GM04503 (cell line): ENCODE measurements at regions not wholly inside any gene's neighbourhood (a gene's known extent, or its start where the extent isn't known, plus 50 kb on each side); places are given as distances from the start of the nearest gene placed in this dataset.
"Not testable (repeated sequence)": the region's sequence is repeated elsewhere in the genome, so short reads cannot be mapped to it uniquely, and the experiment has no call there.

Experiments used
- DNase-seq: peaks from one replicate; pipeline ENCODE4 v3.0.0-alpha.2; 2012; ENCODE audit warnings: low read depth

DNA sequence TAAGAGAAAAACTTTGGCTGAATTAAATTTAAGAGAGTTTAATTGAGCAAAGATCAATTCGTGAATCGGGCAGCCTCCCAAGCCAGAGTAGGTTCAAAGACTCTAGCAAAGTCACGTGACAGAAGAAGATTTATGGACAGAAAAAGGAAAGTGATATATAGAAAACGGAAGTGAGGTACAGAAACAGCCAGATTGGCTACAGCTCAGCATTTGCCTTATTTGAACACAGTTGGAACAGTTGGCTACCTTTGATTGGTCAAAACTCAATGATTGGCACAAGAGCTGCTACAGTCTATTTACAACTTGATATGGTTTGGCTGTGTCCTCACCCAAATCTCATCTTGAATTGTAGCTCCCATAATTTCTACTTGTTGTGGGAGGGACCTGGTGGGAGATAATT is 102.6 kb downstream of the PLG start:
- no peak for DNase-seq

DNA sequence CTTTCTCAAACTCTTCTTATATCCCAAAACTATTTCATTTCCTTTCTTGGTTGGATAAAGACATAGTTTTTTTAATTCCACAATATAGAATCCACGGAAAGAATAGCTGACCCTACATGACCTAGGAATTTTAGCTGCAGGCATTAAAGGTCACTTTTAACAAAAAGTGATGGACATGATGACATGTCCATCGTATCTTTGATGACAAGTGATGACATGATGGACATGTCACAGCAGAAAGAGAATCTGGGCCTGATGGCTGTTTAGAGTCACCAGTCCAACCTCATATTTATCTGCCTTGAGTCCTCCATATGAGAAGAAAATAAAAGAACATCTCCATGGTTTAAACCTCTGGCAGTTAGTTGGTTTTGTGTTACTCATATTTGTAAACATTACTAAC is 106.2 kb downstream of the PLG start:
- DNase-seq: no peak

DNA sequence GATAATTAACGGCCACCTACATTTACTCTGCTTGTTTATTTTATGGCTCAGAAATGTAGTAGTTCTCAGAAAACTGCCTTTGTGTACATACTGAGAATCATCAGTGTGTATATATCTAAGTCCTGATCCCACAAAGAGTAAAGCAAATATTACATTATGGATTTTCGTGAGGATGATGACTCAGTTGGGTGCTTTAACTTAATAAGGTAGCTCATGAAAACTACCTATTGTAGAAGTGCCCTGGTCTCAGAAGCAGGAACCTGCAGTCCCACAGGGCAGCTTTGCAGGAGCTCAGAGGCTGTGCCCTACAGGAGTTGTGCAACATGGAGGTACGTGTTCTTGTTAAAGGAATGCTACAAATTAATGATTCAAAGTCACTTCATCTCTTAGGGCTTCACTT is 108.2 kb downstream of the PLG start:
- DNase-seq: no peak

DNA sequence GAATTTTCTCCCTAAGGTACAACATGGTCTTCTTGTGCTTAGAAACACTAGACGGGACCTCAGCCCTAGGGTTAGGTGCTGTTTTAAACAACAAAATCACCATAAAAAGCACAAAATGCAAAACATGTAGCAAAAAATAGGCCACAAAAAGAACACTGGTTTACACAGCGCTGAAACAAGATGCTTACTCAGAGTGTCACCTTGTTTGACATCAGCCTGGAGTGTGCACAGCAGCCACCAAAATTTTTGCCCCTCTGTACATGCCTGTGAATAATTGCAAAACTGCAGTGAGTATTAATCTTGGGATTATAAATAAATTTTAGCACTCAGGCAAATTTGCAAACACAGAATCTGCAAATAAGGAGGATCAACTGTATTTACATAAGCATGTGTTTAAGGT is 110.1 kb downstream of the PLG start:
- no peak for DNase-seq

DNA sequence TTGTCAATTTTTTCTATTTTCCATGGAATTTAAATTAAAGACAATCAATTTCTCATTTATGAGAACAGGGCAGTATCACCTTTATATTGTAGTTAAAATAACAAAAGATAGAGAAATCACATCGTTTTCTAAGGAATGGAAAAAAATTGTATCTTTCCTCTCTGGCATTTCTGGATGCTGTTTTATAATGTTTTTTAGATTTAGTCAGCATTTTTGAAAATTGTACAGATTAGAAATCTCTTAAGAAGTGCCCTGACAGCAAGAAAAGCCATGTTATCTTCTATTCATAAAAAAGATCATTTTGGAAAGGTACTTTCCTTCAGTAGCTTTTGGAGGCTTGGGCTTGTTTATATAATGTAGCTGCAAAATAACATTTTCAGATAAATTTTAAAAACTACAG is 116.9 kb downstream of the PLG start:
- DNase-seq: no peak

DNA sequence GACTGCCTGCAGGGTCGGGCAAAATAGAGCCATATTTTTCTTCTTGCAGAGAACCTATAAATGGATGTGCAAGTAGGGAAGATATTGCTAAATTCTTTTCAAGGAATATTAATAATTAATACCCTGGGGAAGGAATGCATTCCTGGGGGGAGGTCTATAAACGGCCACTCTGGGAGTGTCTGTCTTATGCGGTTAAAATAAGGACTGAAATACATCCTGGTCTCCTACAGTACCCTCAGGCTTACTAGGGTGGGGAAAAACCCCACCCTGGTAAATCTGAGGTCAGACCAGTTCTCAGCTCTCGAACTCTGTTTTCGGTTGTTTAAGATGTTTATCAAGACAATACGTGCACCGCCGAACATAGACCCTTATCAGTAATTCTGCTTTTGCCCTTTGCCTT is 118.6 kb downstream of the PLG start:
- DNase-seq: not testable (repeated sequence)

DNA sequence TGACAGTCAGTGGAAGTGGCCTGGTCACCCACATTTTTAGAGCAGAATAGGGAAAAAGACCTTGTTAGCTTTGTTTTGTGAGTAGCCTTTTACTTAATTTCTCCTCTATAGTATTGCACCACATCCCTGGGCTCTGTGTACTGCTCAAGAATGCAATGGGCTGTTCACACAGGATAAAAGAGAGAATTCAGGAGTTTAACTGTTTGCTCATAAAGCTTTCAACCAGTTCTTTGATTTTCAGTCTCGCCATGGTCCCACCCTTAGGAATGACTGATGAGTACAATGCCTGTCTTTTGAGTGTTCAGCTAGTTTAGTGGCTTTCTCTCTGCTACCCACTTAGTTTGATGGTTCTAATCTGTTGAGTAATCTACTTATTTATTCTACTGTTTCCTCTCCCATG is 129.7 kb downstream of the PLG start:
- no peak for DNase-seq

DNA sequence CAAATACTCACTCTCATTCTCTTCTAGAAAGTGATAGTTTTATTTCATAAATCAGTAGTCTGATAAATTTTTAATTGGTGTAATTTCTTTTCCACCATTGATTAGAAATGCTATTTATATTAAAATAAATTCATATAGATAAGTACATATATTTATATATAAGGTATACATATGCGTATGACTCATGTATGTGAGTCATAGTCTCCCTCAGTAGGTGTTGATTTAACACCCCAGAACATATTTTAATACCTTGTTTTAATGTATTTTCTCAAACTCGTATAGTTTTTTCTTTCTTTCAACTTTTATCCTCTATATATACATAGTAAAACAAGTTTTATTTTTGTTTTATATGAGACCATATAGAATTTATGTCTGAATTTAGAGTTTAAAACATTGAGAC is 130.4 kb downstream of the PLG start:
- no peak for DNase-seq

DNA sequence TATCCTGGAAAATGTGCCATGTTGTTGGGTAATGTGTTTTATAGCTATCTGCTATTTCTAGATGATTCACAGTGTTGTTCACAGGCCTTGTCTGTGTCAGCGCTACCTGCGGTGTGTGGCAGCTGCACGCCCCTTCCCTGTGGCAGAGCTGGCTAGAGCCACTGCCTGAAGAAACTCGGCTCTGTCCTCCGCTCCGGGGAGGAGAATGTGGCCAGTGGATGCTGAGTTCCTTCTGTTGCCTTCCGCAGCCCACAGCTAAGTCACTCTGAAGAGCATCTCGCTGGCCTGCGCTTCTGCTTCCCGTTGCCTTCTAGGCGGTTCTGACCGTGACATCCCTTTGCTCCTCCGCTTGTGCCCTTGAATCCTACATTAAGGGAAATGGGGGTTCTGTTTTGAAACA is 135.1 kb downstream of the PLG start:
- DNase-seq: no peak

DNA sequence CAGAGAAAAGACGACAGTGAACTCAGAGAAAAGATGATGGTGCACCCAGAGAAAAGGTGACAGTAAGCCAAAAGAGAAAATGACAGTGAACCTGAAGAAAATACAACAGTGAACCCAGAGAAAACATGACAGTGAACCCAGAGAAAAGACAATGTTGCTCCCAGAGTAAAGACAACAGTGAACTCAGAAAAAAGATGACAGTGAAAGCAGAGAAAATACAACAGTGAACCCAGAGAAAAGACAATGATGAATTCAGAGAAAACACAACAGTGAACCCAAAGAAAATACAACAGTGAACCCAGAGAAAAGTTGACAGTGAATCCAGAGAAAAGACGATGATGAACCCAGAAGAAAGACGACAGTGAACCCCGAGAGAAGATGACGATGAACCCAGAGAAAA is 140.5 kb upstream of the MAP3K4 start:
- DNase-seq: no peak

DNA sequence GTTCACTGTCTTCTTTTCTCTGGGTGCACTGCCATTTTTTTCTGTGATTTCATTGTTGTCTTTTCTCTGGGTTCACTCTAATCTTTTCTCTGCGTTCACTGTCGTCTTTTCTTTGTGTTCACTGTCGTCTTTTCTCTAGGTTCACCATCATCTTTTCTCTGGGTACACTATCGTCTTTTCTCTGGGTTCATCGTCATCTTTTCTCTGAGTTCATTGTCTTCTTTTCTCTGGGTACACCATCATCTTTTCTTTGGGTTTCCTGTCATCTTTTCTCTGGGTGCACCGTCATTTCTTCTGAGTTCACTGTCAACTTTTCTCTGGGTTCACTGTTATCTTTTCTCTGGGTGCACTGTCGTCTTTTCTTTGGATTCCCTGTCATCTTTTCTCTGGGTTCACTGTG is 137.6 kb upstream of the MAP3K4 start:
- DNase-seq: no peak

DNA sequence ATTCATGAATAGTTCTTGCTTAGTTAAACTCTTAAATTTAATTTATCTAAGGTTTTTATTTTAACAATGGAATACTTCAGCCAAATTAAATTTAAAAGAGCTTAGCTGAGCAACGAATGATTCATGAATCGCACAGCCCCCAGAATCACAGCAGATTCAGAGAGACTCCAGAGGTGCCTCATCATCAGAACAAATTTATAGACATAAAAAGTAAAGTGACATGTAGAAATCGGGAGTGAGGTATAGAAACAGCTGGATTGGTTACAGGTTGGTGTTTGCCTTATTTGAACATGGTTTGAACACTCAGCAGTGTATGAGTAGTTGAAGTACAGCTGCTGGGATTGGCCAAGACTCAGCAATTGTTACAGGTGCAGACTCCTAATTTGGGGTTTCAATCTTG is 132.7 kb upstream of the MAP3K4 start:
- DNase-seq: no peak

DNA sequence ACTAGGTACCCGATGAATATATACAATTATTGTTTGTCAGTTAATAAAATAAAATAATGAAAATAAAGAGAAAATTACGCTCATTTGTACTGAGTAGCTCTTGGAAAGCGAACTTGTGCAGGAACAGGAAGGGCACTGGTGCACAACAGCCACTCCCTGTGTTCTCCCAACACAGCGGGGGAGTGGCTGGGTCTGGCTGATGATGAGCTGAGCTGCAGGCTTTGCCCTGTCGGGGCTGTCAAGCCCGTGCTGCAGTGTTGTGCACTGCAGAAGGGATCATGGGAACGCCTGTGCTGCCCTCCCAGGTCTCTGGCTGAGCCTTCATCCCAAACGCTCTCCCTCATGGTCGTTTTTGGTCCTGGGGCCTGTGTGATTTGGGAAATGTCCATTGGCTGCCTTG is 131.7 kb upstream of the MAP3K4 start:
- no peak for DNase-seq

DNA sequence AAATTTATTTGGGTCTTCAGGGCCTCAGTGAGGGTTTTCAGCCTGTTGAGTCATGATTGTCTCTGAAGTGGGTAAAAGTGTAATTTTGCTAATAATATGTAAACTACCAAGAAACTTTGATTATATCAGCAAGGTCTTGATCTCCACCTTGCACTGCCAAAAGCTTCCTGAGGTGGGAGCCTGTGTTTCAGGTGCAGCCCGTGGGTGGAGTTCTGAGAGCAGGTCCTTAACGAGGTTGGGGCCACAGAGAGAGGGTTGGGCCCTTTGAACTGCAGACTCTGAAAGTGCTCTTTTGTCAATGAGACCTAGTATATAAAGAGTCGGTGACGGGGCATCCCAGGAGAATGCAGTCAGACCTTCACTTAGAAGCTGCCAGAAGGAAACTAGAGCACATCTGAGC is 129.7 kb upstream of the MAP3K4 start:
- no peak for DNase-seq

DNA sequence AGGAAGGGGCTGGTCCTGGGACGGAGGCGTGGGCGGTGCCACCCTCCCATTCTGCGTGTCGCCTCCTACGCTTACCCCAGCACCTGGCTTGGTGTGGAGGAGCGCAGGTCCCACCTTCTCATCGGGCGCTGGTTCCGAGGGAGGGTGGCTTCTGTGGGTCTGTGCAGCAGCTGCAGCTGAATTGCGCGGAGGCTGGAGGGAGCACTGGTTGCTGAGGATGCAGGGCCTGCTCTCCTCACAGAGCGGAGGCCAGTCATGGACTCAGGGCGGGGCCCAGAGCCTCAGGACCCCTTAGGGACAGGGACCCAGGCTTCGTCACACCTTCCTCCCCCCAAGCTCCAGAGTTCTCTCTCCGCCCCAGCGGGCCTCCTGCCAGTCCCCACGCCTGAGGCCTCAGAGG is 127.8 kb upstream of the MAP3K4 start:
- no peak for DNase-seq

DNA sequence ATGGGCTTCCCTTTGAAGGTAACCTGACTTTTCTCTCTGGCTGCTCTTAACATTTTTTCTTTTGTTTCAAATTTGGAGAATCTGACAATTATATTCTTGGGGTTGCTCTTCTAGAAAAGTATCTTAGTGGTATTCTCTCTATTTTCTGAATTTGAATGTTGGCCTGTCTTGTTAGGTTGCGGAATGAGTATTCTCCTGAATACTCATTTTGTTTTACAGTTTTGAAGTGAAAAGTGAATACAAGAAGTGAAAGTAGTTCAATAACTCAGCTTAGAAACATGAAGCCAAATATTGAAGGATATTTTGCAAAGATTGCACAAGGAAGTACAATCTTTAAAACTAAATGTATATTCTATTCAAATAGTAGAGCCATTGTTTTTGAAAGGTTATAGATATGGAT is 120.2 kb upstream of the MAP3K4 start:
- no peak for DNase-seq

DNA sequence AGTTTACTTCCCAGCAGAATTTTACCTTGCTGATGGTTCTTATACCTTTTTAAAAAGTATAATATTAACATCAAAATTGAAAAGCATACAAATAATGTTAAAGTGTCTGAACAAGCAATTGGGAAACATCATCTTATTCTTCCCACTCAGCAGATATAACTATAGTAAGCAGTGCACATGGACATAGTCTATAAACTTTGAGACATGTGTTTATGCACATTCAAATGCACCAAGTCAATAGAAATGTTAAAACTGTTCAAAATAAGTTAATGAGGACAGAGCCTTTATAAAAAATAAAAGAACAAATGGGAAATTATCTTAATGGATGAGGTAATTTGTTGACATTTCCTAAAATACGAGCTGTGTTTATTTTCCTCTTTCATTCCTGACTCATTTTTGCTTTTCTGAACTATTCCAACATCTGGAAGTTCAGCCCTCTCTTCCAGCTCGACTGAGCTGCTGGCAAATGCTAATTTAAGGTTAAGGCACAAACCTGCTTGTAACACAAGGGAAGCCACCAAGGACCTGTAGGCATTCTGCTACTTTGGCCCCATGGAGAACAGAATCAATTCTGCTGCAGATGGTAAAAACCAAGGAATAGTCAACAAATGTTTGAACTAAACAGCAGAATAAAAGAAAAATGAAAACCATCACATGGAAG is 110.3 kb upstream of the MAP3K4 start:
- no peak for DNase-seq

DNA sequence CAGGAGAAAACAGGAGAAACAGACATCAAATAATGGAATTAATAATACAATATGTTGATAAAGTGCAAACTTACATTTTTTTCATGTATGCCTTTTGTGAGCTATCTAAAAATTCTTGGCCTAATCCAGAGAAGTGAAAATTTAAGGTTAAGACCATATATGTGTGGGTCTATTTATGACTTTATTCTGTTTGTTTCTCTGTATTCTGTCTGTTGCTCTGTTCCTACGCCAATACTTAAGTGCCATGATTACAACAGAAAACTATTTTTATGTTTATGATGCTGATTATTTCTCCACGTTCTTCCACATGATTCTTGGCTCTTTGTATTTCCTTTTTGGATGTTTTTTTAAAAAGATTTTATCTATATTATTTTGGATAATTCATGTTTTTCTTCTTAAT is 109.6 kb upstream of the MAP3K4 start:
- no peak for DNase-seq

DNA sequence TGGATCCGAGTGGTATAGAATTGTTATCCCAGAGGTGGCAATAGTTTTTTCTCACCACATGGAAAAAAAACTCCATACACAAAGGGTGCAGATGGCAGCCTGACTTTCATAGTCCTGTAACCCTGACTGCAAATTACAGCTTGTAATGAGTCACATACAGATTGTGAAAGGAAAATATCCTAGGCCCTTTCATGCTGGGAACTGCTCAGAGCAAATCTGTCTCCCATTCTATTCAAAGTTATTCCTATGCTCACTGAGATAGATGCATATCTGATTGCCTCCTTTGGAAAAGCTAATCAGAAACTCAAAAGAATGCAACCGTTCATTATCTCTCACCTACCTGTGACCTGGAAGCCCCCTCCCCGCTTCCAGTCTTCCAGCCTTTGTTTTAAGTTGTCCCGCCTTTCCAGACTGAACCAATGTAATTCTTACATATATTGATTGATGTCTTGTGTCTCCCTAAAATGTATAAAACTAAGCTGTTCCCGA is 108.7 kb upstream of the MAP3K4 start:
- DNase-seq: no peak

DNA sequence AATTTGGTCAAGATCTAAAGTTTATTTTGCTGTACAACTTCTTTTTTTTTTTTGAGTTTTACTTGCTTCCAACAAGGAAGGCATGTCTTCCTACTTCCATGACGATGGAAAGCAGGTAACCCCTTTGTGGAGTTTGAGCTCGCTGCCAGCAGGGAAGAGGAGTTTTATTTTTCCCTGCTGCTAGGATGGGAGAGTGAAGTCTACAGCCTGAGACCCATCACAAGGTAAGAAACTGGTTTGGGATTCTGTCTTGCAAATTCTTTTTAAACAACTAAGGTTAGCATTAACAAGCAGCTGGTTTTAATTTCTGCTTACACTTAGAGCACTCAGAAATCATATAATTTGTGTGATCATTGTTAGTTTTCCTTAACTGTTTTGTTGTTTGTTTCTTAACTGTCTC is 108.0 kb upstream of the MAP3K4 start:
- DNase-seq: no peak

DNA sequence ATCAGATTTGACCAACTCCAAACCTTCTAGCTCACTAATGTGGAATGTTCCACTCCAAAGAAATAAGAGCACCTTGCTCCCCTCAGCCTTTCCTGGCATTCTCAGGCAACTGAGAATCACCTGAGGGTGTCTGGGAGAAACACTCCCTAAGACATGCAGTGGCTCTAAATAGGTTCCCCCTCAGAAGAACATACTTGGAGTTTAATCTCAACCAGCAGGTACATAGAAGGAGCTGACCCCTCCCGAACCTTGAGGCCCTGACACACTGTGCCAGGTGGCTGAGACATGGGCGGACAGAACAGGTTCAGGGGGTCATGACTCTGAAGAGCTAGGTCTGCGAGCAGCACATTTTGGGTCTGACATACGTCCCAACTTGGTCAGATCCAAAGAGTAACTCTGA is 107.6 kb upstream of the MAP3K4 start:
- DNase-seq: no peak

DNA sequence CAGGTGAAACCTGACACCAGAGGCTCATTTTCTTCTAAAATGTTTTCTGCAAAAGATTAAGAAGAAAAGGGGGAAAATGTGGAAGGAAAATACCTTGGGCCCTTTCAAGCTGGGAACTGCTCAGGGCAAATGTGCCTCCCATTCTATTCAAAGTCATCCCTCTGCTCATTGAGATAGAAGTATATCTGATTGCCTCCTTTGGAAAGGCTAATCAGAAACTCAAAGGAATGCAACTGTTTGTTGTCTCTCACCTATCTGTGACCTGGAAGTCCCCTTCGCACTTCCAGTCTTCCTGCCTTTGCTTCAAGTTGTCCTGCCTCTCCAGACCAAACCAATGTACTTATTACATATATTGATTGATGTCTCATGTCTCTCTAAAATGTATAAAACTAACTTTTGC is 102.4 kb upstream of the MAP3K4 start:
- DNase-seq: not testable (repeated sequence)

DNA sequence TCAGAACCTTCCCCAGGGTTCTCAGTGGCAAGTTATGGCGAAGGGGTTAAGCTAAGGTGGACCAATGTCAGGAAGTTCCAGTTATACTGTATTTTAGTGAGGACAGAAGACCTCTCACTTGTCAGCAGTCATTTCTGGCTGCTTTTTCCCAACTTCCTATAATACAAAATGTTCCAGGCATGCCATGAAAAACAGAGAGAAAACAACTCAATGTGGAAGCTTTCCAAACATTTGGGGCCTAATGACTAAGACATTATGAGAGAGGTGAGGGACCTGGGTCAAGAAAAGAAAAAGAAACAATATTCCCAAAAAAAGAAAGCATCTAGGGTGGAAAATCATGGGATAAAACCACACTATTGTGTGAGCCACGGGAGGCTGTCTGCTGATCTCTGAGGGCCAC is 99.9 kb upstream of the MAP3K4 start:
- no peak for DNase-seq

DNA sequence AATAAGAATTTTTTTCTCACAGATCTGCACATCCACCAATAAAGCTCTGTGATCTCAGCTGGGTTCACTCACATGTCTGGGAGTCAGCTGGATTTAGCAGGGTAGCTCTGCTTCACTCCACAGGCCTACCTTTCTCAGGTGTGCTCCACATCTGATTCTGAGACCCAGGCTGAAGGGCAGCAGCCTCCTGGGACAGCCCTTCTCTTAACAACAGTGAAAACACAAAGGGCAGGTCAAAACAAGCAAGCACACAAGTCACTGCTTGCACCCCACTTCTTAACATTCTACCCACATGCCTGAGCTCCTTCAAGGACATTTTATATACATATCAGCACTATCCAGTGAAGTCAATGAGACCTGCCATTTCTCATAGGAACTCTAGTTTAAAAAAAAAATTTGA is 96.0 kb upstream of the MAP3K4 start:
- DNase-seq: no peak
